ENCODE measurements at regions not wholly inside any gene's neighbourhood (a gene's known extent, or its start where the extent isn't known, plus 50 kb on each side); places are given as distances from the start of the nearest gene placed in this dataset.

DNA sequence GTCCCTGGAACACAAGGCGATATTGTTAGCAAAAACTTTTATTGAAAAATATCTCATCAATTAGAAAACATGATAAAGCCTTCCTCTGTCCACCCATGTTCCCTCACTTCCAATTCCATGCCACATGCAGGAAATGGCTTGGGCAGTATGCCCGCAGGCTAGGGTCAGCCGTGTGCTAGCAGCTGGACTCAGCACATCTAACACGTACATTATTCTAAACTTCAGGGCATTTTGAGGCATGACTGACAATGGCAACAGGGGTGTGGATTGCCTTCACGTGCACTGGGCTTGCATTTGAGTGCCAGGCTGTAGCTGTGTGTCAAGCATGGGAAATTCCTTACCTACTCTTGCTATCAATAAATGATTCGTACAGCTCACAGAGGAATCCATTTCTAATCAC lies 642.1 kb downstream of the INHBA start:
- Histone ChIP-seq H3K27ac (ENCODE audit: low read depth, low read length, poor library complexity, severe bottlenecking) (no peak overlapping the region), H3K9me3 (ENCODE audit: low read length) (no peaks in the 10 kb centered on the region), H3K4me2 (ENCODE audit: low read length) (no peak overlapping the region), H3K4me1 (ENCODE audit: insufficient read depth, low read length, poor library complexity, severe bottlenecking) (no peaks in the 10 kb centered on the region), H3K36me3 (ENCODE audit: insufficient read depth, low read length) (no peaks in the 10 kb centered on the region), H3K9me2 (ENCODE audit: insufficient read depth, low read length) (no peaks in the 10 kb centered on the region), H3K79me2 (ENCODE audit: insufficient read depth, low read depth, low read length) (no peaks in the 10 kb centered on the region), H2AFZ (ENCODE audit: low read length) (no peak overlapping the region), H4K20me1 (ENCODE audit: insufficient read depth, low read length) (no peaks in the 10 kb centered on the region), H3K4me3 (ENCODE audit: low read depth, low read length, poor library complexity, severe bottlenecking) (no peak overlapping the region)
- ChIA-PET CTCF (ENCODE audit: unreplicated experiment) (no interaction called here), POLR2A (no interaction called here)
- no peak for DNase-seq (ENCODE audit: low spot score)
- TF ChIP-seq, protein P1, sequence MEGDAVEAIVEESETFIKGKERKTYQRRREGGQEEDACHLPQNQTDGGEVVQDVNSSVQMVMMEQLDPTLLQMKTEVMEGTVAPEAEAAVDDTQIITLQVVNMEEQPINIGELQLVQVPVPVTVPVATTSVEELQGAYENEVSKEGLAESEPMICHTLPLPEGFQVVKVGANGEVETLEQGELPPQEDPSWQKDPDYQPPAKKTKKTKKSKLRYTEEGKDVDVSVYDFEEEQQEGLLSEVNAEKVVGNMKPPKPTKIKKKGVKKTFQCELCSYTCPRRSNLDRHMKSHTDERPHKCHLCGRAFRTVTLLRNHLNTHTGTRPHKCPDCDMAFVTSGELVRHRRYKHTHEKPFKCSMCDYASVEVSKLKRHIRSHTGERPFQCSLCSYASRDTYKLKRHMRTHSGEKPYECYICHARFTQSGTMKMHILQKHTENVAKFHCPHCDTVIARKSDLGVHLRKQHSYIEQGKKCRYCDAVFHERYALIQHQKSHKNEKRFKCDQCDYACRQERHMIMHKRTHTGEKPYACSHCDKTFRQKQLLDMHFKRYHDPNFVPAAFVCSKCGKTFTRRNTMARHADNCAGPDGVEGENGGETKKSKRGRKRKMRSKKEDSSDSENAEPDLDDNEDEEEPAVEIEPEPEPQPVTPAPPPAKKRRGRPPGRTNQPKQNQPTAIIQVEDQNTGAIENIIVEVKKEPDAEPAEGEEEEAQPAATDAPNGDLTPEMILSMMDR (conservative IDR thresholded peaks at IDR 0.05; ENCODE audit: low read length): no peak
- TF ChIP-seq EZH2phosphoT487 (IDR thresholded peaks at IDR 0.05; ENCODE audit: borderline replicate concordance, low read depth, low read length): no peak
- intact Hi-C loops (cut with micrococcal nuclease; ENCODE audit: unreplicated experiment): no loop called here
- BruUV-seq (replicated peaks): no TSS peak

DNA sequence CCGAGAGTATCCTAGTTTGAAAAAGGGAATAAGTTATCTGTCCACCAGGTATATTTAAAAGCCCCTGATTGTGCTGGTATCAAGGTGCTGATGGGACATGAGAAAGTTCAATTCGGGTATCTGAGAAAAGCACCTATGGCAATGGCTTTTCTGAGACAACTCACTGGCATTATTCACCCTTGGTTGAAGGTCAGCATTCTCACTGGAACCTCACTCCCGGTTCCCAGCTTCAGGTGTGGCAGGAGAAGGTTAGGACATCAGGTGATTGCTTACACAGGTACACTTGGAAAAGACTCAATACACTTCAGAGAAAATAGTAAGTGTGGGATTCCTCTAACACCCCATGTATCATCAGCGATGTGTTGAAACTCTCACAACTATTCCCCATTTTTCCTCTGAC lies 643.1 kb downstream of the INHBA start:
- Histone ChIP-seq H3K9me3 (ENCODE audit: low read length) (no peaks in the 10 kb centered on the region), H3K4me3 (ENCODE audit: low read depth, low read length, poor library complexity, severe bottlenecking) (no peak overlapping the region), H3K27ac (ENCODE audit: low read depth, low read length, poor library complexity, severe bottlenecking) (no peak overlapping the region), H3K4me1 (ENCODE audit: insufficient read depth, low read length, poor library complexity, severe bottlenecking) (no peaks in the 10 kb centered on the region), H3K36me3 (ENCODE audit: insufficient read depth, low read length) (no peaks in the 10 kb centered on the region), H3K79me2 (ENCODE audit: insufficient read depth, low read depth, low read length) (no peaks in the 10 kb centered on the region), H3K4me2 (ENCODE audit: low read length) (no peak overlapping the region), H3K9me2 (ENCODE audit: insufficient read depth, low read length) (no peaks in the 10 kb centered on the region), H2AFZ (ENCODE audit: low read length) (no peak overlapping the region), H4K20me1 (ENCODE audit: insufficient read depth, low read length) (no peaks in the 10 kb centered on the region)
- POLR2A ChIA-PET: no interaction called here
- CTCF ChIA-PET (ENCODE audit: unreplicated experiment): no interaction called here
- BruUV-seq (replicated peaks): no TSS peak
- intact Hi-C loops (cut with micrococcal nuclease; ENCODE audit: unreplicated experiment): no loop called here
- TF ChIP-seq, protein P1 (conservative IDR thresholded peaks at IDR 0.05; ENCODE audit: low read length): no peak
- TF ChIP-seq EZH2phosphoT487 (IDR thresholded peaks at IDR 0.05; ENCODE audit: borderline replicate concordance, low read depth, low read length): no peak
- DNase-seq (ENCODE audit: low spot score): no peak

DNA sequence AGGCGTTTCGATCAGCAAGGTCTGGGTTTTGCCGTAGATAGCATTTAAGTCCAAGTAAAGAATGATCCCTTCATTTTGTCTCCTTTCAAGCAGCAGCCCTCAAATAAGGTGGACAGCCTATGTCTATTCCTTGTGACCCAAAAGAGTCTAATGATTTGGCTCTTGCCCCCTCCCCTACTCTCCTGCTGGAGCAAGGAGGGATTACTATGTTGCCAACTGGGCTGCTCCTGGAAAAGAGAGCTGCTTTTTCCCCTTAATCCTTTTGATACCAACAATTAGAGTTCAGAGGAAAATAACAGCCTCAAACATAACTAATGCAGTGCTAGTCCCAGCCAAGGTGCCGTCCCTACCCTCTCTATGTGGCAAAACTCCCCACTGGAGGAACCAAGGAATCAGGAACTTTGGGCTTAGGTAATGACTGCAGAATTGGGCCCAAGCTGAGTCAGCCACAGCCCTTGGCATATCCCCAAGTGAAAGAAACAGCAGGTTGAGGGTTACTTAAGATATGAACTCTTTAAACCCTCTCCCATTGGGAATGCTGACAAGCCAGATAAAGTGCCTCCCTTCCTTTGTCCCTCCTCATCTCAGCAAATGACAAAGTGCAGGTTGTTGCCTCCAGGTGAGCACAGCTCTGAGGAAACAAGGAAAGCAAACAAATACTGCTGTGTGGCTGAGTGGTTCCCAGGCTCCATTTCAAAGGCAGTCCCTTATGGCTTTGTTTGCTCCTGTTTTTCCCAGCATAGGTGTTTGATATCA lies 643.7 kb downstream of the INHBA start:
- ChIA-PET CTCF (ENCODE audit: unreplicated experiment) (no interaction called here), POLR2A (interaction anchor here (0.6 kb wide), 1 partner anchor 86 kb away, joined by 3 read pairs; no protein-coding TSS in a partner anchor)
- no peaks in the 10 kb centered on the region for H3K9me2 ChIP-seq (ENCODE audit: insufficient read depth, low read length)
- no peaks in the 10 kb centered on the region for H4K20me1 ChIP-seq (ENCODE audit: insufficient read depth, low read length)
- no peaks in the 10 kb centered on the region for H3K36me3 ChIP-seq (ENCODE audit: insufficient read depth, low read length)
- DNase-seq (ENCODE audit: low spot score): no peak
- H3K79me2 ChIP-seq (ENCODE audit: insufficient read depth, low read depth, low read length): no peaks in the 10 kb centered on the region
- H3K4me3 ChIP-seq (ENCODE audit: low read depth, low read length, poor library complexity, severe bottlenecking): no peak overlapping the region
- no peak overlapping the region for H3K27ac ChIP-seq (ENCODE audit: low read depth, low read length, poor library complexity, severe bottlenecking)
- no peak overlapping the region for H2AFZ ChIP-seq (ENCODE audit: low read length)
- H3K4me2 ChIP-seq (ENCODE audit: low read length): no peak overlapping the region
- intact Hi-C loops (cut with micrococcal nuclease; ENCODE audit: unreplicated experiment): no loop called here
- H3K9me3 ChIP-seq (ENCODE audit: low read length): no peaks in the 10 kb centered on the region
- no peaks in the 10 kb centered on the region for H3K4me1 ChIP-seq (ENCODE audit: insufficient read depth, low read length, poor library complexity, severe bottlenecking)
- no TSS peak for BruUV-seq (replicated peaks)
- TF ChIP-seq EZH2phosphoT487 (IDR thresholded peaks at IDR 0.05; ENCODE audit: borderline replicate concordance, low read depth, low read length): no peak
- TF ChIP-seq, protein P1 (conservative IDR thresholded peaks at IDR 0.05; ENCODE audit: low read length): no peak
